ENCODE measurements at regions not wholly inside any gene's neighbourhood (a gene's known extent, or its start where the extent isn't known, plus 50 kb on each side); places are given as distances from the start of the nearest gene placed in this dataset.

GRCh38 chr1:200334661-200335256, 75.1 kb downstream of the ZNF281 start:
- H3K27me3 ChIP-seq (ENCODE audit: insufficient read depth, low read length): no peaks in the 10 kb centered on the region
- H3T11ph ChIP-seq (ENCODE audit: low read length): no peak overlapping the region
- H3K14ac ChIP-seq (ENCODE audit: insufficient read depth, low read length): no peak overlapping the region
- no peak overlapping the region for H3K27ac ChIP-seq (ENCODE audit: insufficient read length, low read depth, low read length)
- H3K79me1 ChIP-seq (ENCODE audit: insufficient read depth, low read depth, low read length, poor library complexity, severe bottlenecking): no peaks in the 10 kb centered on the region
- H4K91ac ChIP-seq (ENCODE audit: insufficient read length, low read depth, low read length): no peak overlapping the region
- no peak overlapping the region for H2BK15ac ChIP-seq (ENCODE audit: low read depth, low read length)
- H3K4me1 Mint-ChIP-seq: peaks cover 40 to 42% of the 10 kb centered on the region in 2 experiments
- WGBS (ENCODE audit: extremely low coverage, insufficient read length, low lambda C conversion rate): no CpG with 5 or more reads among the region's 2 CpGs
- peaks cover 5% of the 10 kb centered on the region; the same call in 1 of the 2 replicates for H3K4me1 ChIP-seq (ENCODE audit: insufficient read depth, low read length)
- no peak overlapping the region for H4K8ac ChIP-seq (replicated peaks; ENCODE audit: insufficient read length, low read depth, low read length)
- H3K9ac ChIP-seq (ENCODE audit: extremely low read depth, insufficient read length, low read length): no peak overlapping the region
- no peak overlapping the region for H3K4me2 ChIP-seq (ENCODE audit: insufficient read depth, insufficient read length, low read length)
- no peak overlapping the region for H3K56ac ChIP-seq (ENCODE audit: insufficient read length, low read depth, low read length)
- no peaks in the 10 kb centered on the region for H3K9me3 Mint-ChIP-seq
- H2BK12ac ChIP-seq (ENCODE audit: insufficient read length, low read depth, low read length): no peak overlapping the region
- H3K23ac ChIP-seq (ENCODE audit: insufficient read length, low read depth, low read length): no peak overlapping the region
- no peak for DNase-seq
- no peak overlapping the region for H2BK20ac ChIP-seq (ENCODE audit: low read depth, low read length, poor library complexity, severe bottlenecking)
- H3K27ac Mint-ChIP-seq: no peak overlapping the region
- no peak overlapping the region for H2BK5ac ChIP-seq (ENCODE audit: insufficient read length, low read length)
- H3K4me3 Mint-ChIP-seq: no peak overlapping the region
- H3K4ac ChIP-seq (ENCODE audit: low read depth, low read length): no peak overlapping the region
- no peak for TF ChIP-seq CTCF (conservative IDR thresholded peaks at IDR 0.05)
- H2AK5ac ChIP-seq (ENCODE audit: insufficient read length, low read length): no peak overlapping the region
- H4K20me1 ChIP-seq (ENCODE audit: control insufficient read depth, insufficient read depth, insufficient read length): no peaks in the 10 kb centered on the region
- H3K9me3 ChIP-seq (ENCODE audit: control insufficient read depth, low read depth, low read length): no peaks in the 10 kb centered on the region
- H3K18ac ChIP-seq (ENCODE audit: insufficient read length, low read depth, low read length): no peak overlapping the region
- no peaks in the 10 kb centered on the region for H3K79me2 ChIP-seq (ENCODE audit: insufficient read depth, low read length)
- H2AFZ ChIP-seq (ENCODE audit: low read length): no peak overlapping the region
- H3K23me2 ChIP-seq (ENCODE audit: insufficient read length, low read depth, low read length, poor library complexity, severe bottlenecking): no peaks in the 10 kb centered on the region
- H2BK120ac ChIP-seq (ENCODE audit: low read depth, low read length, poor library complexity, severe bottlenecking): no peak overlapping the region
- H4K5ac ChIP-seq (ENCODE audit: insufficient read length, low read depth, low read length): no peak overlapping the region
- no peaks in the 10 kb centered on the region for H3K36me3 Mint-ChIP-seq (ENCODE audit: insufficient read depth in 1 of 3, low read depth in 3 of 3)
- no peaks in the 10 kb centered on the region for H3K27me3 Mint-ChIP-seq (ENCODE audit: low read depth)

Data from H9 (cell line).